Neuronal stem cell (in vitro differentiated cells): ENCODE measurements at regions not wholly inside any gene's neighbourhood (a gene's known extent, or its start where the extent isn't known, plus 50 kb on each side); places are given as distances from the start of the nearest gene placed in this dataset.
"Not testable (repeated sequence)": the region's sequence is repeated elsewhere in the genome, so short reads cannot be mapped to it uniquely, and the experiment has no call there.

ENCODE experiments used
- DNase-seq: peaks from one replicate; pipeline ENCODE4 v3.0.0-alpha.2; 2013; ENCODE audit warnings: low spot score
- H2AFZ ChIP-seq: one replicate; pipeline ENCODE4 v1.6.1; 2013; ENCODE audit warnings: mild to moderate bottlenecking, low read length, inconsistent platforms
- H2AK5ac ChIP-seq: 2 replicates; pipeline ENCODE4 v1.6.1; 2013; ENCODE audit warnings: low read depth, mild to moderate bottlenecking, inconsistent platforms, low read length, moderate library complexity, mixed read lengths
- H2BK120ac ChIP-seq: 2 replicates; pipeline ENCODE4 v1.6.1; 2013; ENCODE audit warnings: low read depth, mild to moderate bottlenecking, inconsistent platforms, low read length, moderate library complexity, mixed read lengths
- H2BK12ac ChIP-seq: one replicate; pipeline ENCODE4 v1.6.1; 2013; ENCODE audit warnings: low read length, inconsistent platforms
- H2BK15ac ChIP-seq: 2 replicates; pipeline ENCODE4 v1.6.1; 2013; ENCODE audit warnings: mild to moderate bottlenecking, low read length, inconsistent platforms, mixed read lengths
- H2BK5ac ChIP-seq: one replicate; pipeline ENCODE4 v1.6.1; 2013; ENCODE audit warnings: inconsistent platforms, mild to moderate bottlenecking, low read length, moderate library complexity
- H3K14ac ChIP-seq: one replicate; pipeline ENCODE4 v1.6.1; 2013; ENCODE audit warnings: low read length, inconsistent platforms
- H3K18ac ChIP-seq: 2 replicates; pipeline ENCODE4 v1.6.1; 2013; ENCODE audit warnings: low read length, inconsistent platforms
- H3K23ac ChIP-seq: 2 replicates; pipeline ENCODE4 v1.6.1; 2013; ENCODE audit warnings: low read depth, mild to moderate bottlenecking, mixed read lengths, low read length, inconsistent platforms; ENCODE audit not compliant: poor library complexity
- H3K27ac ChIP-seq: replicated peaks from 3 replicates; pipeline ENCODE4 v1.5.1; 2013; ENCODE audit warnings: low read length, inconsistent platforms
- H3K27me3 ChIP-seq, 3 experiments: 2 replicates each; pipeline ENCODE4 v1.6.1; 2013; ENCODE audit warnings: low read length in 3 of 3, mild to moderate bottlenecking in 2 of 3, inconsistent platforms in 1 of 3, low read depth in 1 of 3, mixed read lengths in 1 of 3, moderate library complexity in 1 of 3; ENCODE audit not compliant: control insufficient read depth in 3 of 3, insufficient read depth in 3 of 3
- H3K36me3 ChIP-seq, 2 donors: replicated peaks in 1 of 2; 2 replicates each; pipeline ENCODE4 v1.6.1; 2013; ENCODE audit warnings: low read length in 2 of 2; ENCODE audit not compliant: control insufficient read depth in 2 of 2, insufficient read depth in 2 of 2
- H3K4ac ChIP-seq: 2 replicates; pipeline ENCODE4 v1.6.1; 2013; ENCODE audit warnings: inconsistent platforms, mild to moderate bottlenecking, low read length, moderate library complexity
- H3K4me1 ChIP-seq, 2 donors: 1 replicate in 1 of 2; 2 replicates in 1 of 2; pipeline ENCODE4 v1.6.1; 2013; ENCODE audit warnings: low read length in 2 of 2, low read depth in 1 of 2; ENCODE audit not compliant: control insufficient read depth in 2 of 2, insufficient read depth in 1 of 2
- H3K4me2 ChIP-seq: one replicate; pipeline ENCODE4 v1.6.1; 2013; ENCODE audit warnings: mild to moderate bottlenecking, low read length, inconsistent platforms; ENCODE audit not compliant: insufficient read depth, poor library complexity, severe bottlenecking
- H3K4me3 ChIP-seq, 2 donors: 2 replicates each; pipeline ENCODE4 v1.5.1; 2013; ENCODE audit warnings: low read length in 2 of 2, mild to moderate bottlenecking in 2 of 2, inconsistent platforms in 1 of 2, moderate library complexity in 1 of 2
- H3K79me1 ChIP-seq: one replicate; pipeline ENCODE4 v1.6.1; 2013; ENCODE audit warnings: low read depth, mild to moderate bottlenecking, inconsistent platforms, low read length, moderate library complexity
- H3K9ac ChIP-seq: one replicate; pipeline ENCODE4 v1.6.1; 2013; ENCODE audit warnings: mild to moderate bottlenecking, low read depth, low read length, inconsistent platforms; ENCODE audit not compliant: poor library complexity
- H3K9me3 ChIP-seq, 2 donors: replicated peaks in 1 of 2; 2 replicates each; pipeline versions ENCODE3 to v1.6.1; 2013; ENCODE audit warnings: low read length in 2 of 2, mild to moderate bottlenecking in 2 of 2, inconsistent platforms in 1 of 2, low read depth in 1 of 2, mixed read lengths in 1 of 2, moderate library complexity in 1 of 2; ENCODE audit not compliant: control insufficient read depth in 2 of 2, insufficient read depth in 1 of 2
- H4K8ac ChIP-seq: one replicate; pipeline ENCODE4 v1.6.1; 2013; ENCODE audit warnings: low read depth, mild to moderate bottlenecking, inconsistent platforms, low read length, moderate library complexity
- H4K91ac ChIP-seq: one replicate; pipeline ENCODE4 v1.6.1; 2013; ENCODE audit warnings: low read length, low read depth, mild to moderate bottlenecking, inconsistent platforms; ENCODE audit not compliant: poor library complexity
- WGBS, 2 donors: extraction: QIAGEN DNeasy Blood & Tissue Kit; methylation state at CpG; one replicate each; pipeline ENCODE4 v1.1.7; 2013; ENCODE audit warnings: missing lambda C conversion rate in 2 of 2, mixed read lengths in 1 of 2; ENCODE audit not compliant: insufficient read length in 2 of 2, insufficient replicate concordance in 1 of 2; ENCODE audit errors: extremely low coverage in 2 of 2; 5-methylcytosine and 5-hydroxymethylcytosine counted together

DNA sequence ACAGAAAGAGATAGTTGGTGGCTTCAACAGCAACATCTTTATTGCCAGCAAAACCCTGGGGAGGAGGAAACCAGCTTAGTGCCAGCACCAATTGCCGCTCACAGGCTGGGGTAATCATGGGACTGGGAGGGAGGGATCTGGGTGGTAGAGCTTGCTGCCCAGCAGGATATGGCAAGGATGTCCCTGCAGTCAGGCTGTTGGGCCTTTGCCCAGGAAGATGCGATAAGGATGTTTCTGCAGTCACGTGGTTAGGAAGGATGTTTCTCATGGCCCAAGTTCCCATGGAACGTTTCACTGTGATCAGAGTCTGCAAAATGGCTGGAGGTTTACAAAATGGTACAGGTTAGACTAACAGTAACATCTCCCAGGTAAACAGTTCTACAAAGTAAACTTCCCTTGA lies 443.5 kb downstream of the TUBA3C start:
- WGBS, 2 donors, result no CpG with 5 or more reads among the region's 4 CpGs
- not testable (repeated sequence) for H3K27me3 ChIP-seq, DNase-seq, H3K4me3 ChIP-seq, H3K14ac ChIP-seq, H3K36me3 ChIP-seq, H4K8ac ChIP-seq, H2BK12ac ChIP-seq, H3K4me2 ChIP-seq, H2AFZ ChIP-seq, H2BK5ac ChIP-seq, H3K4me1 ChIP-seq, H3K4ac ChIP-seq, H3K23ac ChIP-seq, H3K18ac ChIP-seq, H2BK120ac ChIP-seq, H4K91ac ChIP-seq, H2BK15ac ChIP-seq, H3K27ac ChIP-seq, H3K79me1 ChIP-seq, H3K9ac ChIP-seq, H3K9me3 ChIP-seq, H2AK5ac ChIP-seq

DNA sequence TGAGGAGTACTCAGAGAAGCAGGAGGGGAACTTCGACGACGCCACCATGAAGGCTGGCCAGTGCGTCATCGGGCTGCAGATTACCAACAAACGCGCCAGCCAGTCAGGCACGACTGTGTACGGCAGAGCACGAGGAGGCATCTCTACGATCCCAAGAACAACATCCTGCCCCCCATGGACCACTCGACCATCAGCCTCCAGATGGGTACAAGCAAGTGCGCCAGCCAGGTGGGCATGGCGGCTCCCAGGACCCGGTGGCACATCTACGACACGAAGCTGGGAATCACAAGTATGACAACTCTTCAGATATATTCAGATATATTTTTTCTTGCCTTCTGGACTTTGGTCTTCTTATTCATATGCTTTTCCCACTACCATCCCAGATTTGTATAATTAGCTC lies 454.5 kb downstream of the TUBA3C start:
- H3K79me1 ChIP-seq, H2BK15ac ChIP-seq, H3K18ac ChIP-seq, H3K14ac ChIP-seq, H3K9me3 ChIP-seq, H2BK12ac ChIP-seq, H4K91ac ChIP-seq, H2AK5ac ChIP-seq, H3K4me3 ChIP-seq, H3K36me3 ChIP-seq, H2BK5ac ChIP-seq, H2AFZ ChIP-seq, H3K4me1 ChIP-seq, H3K4me2 ChIP-seq, H3K27me3 ChIP-seq, H4K8ac ChIP-seq, H3K23ac ChIP-seq, H3K9ac ChIP-seq, H3K27ac ChIP-seq, DNase-seq, H2BK120ac ChIP-seq, H3K4ac ChIP-seq: not testable (repeated sequence)
- WGBS, 2 donors, result no CpG with 5 or more reads among the region's 17 CpGs

DNA sequence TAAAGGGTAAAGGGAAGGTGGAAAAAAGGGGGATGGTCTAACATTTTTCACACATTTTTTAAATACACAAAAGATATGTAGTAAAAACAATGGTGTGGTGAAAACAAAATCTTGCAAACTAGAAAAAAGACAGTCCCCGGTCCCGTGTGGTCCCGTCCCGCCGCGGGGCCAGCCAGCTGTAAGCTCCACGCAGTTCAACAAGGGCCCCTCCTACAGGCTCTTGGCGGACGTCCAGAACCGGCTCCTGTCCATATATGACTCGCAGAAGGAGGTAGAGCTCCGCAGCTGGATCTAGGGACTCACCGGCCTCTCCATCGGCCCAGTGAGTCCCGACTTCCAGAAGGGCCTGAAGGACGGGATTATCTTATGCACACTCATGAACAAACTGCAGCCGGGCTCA lies 455.1 kb downstream of the TUBA3C start:
- not testable (repeated sequence) for H2BK5ac ChIP-seq, H3K79me1 ChIP-seq, H2AFZ ChIP-seq, DNase-seq, H3K9ac ChIP-seq, H3K4ac ChIP-seq, H4K91ac ChIP-seq, H3K14ac ChIP-seq, H3K4me3 ChIP-seq, H2AK5ac ChIP-seq, H3K27me3 ChIP-seq, H3K18ac ChIP-seq, H3K27ac ChIP-seq, H3K4me1 ChIP-seq, H4K8ac ChIP-seq, H3K23ac ChIP-seq, H3K4me2 ChIP-seq, H2BK120ac ChIP-seq, H2BK12ac ChIP-seq, H2BK15ac ChIP-seq, H3K9me3 ChIP-seq, H3K36me3 ChIP-seq
- no CpG with 5 or more reads among the region's 17 CpGs for WGBS, 2 donors

DNA sequence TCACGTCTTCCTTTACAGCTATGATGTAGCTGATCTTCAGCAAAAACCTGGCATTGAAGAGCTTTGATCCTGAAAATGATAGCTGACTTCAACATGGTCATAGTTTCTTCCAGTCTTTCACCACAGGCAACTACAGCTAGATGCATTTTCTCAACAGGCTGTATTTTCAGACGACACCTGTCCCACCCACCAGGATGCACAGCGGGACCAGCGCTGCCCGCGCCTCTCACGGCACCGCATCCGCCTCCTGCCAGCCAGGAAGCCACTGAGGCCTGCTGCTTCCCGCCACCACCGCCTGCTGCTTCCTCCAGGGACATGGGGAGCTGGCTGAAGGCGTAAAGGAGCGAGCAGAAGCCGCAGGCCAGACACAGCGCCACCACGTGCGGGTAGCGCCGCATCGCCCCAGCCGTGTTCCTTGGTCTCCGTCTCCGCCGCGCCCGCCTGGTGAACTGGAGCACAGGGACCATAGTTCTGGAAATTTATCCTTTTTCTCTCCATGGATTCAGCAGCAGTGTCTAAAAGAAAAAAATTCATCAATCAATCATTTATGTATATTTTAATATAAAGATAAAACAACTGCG lies 456.3 kb downstream of the TUBA3C start:
- H3K27ac ChIP-seq, H3K79me1 ChIP-seq, H2BK12ac ChIP-seq, H2AK5ac ChIP-seq, H2AFZ ChIP-seq, H3K23ac ChIP-seq, H3K4me2 ChIP-seq, H4K8ac ChIP-seq, H2BK120ac ChIP-seq, H3K36me3 ChIP-seq, H3K14ac ChIP-seq, H3K9me3 ChIP-seq, H3K18ac ChIP-seq, H2BK15ac ChIP-seq, H3K4me1 ChIP-seq, H3K4me3 ChIP-seq, H2BK5ac ChIP-seq, H4K91ac ChIP-seq, H3K9ac ChIP-seq, H3K27me3 ChIP-seq, H3K4ac ChIP-seq, DNase-seq: not testable (repeated sequence)
- no CpG with 5 or more reads among the region's 27 CpGs for WGBS, 2 donors
